ENCODE measurements at regions not wholly inside any gene's neighbourhood (a gene's known extent, or its start where the extent isn't known, plus 50 kb on each side); places are given as distances from the start of the nearest gene placed in this dataset.
"Not testable (repeated sequence)": the region's sequence is repeated elsewhere in the genome, so short reads cannot be mapped to it uniquely, and the experiment has no call there.

DNA sequence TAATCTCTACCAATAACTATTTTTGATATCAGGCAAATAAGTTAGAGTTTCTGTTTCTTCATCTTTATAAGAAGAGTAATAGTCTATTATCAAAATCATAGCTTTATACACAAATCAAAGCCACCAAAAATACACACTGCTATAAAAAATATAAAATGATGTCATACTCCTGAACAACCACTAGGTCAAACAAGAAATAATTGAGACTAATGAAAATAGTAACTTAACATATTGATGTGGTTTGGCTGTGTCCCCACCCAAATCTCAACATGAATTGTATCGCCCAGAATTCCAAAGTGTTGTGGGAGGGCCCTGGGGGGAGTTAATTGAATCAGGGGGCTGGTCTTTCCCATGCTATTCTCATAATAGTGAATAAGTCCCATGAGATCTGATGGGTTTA lies 2277.5 kb downstream of the ARAP2 start:
- Histone ChIP-seq H3K36me3 (ENCODE audit: low read depth, low read length) (no peaks in the 10 kb centered on the region), H3K9me2 (replicated peaks; ENCODE audit: low read length) (no peaks in the 10 kb centered on the region), H3K9me3 (ENCODE audit: low read length) (no peaks in the 10 kb centered on the region), H3K9ac (ENCODE audit: low read length) (no peak overlapping the region), H2AFZ (ENCODE audit: low read length) (no peak overlapping the region), H3K4me3 (ENCODE audit: low read length) (no peak overlapping the region), H3K79me2 (ENCODE audit: low read length) (no peaks in the 10 kb centered on the region), H3K4me1 (ENCODE audit: insufficient read depth, low read length) (no peaks in the 10 kb centered on the region), H3K4me2 (ENCODE audit: low read length) (no peak overlapping the region), H3K27ac (ENCODE audit: low read length) (no peak overlapping the region), H4K20me1 (ENCODE audit: low read length) (no peaks in the 10 kb centered on the region), H3K27me3 (ENCODE audit: low read length) (no peaks in the 10 kb centered on the region), H3F3A (ENCODE audit: low read length, unreplicated experiment) (no peaks in the 10 kb centered on the region)
- no peak for DNase-seq
- TF ChIP-seq, protein P1, sequence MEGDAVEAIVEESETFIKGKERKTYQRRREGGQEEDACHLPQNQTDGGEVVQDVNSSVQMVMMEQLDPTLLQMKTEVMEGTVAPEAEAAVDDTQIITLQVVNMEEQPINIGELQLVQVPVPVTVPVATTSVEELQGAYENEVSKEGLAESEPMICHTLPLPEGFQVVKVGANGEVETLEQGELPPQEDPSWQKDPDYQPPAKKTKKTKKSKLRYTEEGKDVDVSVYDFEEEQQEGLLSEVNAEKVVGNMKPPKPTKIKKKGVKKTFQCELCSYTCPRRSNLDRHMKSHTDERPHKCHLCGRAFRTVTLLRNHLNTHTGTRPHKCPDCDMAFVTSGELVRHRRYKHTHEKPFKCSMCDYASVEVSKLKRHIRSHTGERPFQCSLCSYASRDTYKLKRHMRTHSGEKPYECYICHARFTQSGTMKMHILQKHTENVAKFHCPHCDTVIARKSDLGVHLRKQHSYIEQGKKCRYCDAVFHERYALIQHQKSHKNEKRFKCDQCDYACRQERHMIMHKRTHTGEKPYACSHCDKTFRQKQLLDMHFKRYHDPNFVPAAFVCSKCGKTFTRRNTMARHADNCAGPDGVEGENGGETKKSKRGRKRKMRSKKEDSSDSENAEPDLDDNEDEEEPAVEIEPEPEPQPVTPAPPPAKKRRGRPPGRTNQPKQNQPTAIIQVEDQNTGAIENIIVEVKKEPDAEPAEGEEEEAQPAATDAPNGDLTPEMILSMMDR (conservative IDR thresholded peaks at IDR 0.05; ENCODE audit: low read depth, low read length): no peak; the same call in 1 of the 2 replicates
- TF ChIP-seq EZH2 (IDR thresholded peaks at IDR 0.05; ENCODE audit: low read length, unreplicated experiment) (no peak), EZH2phosphoT487 (IDR thresholded peaks at IDR 0.05; ENCODE audit: borderline replicate concordance, low read length) (no peak)
- BruUV-seq (replicated peaks): no TSS peak
- intact Hi-C loops (cut with micrococcal nuclease): no loop called here
- POLR2A ChIA-PET (ENCODE audit: unreplicated experiment): no interaction called here
- CTCF ChIA-PET: no interaction called here
- ATAC-seq: no peak

DNA sequence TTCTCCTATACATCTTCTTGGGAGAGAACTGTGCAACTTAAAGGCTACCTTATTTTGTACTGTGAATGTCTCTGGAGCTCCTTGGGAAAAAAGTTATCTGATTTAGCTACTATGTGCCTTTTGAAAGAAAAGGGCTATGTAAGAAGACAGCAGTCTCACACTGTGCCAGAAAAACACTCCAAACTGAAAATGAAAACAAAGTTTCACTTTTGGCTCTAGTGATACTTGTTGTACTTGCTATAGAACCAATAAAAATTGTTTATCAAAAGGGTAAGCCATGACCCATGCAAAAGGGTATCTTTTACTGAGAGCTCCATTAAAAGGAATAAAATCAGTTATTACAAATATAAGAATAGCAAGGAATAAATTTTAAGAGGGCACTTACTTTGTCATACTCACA lies 2270.0 kb downstream of the ARAP2 start:
- Histone ChIP-seq H3K27me3 (ENCODE audit: low read length) (no peaks in the 10 kb centered on the region), H3K36me3 (ENCODE audit: low read depth, low read length) (no peaks in the 10 kb centered on the region), H3K9ac (ENCODE audit: low read length) (no peak overlapping the region), H3K79me2 (ENCODE audit: low read length) (no peaks in the 10 kb centered on the region), H3K4me3 (ENCODE audit: low read length) (no peak overlapping the region), H3K4me2 (ENCODE audit: low read length) (no peak overlapping the region), H3K27ac (ENCODE audit: low read length) (no peak overlapping the region), H3K4me1 (ENCODE audit: insufficient read depth, low read length) (no peaks in the 10 kb centered on the region), H4K20me1 (ENCODE audit: low read length) (no peaks in the 10 kb centered on the region), H3F3A (ENCODE audit: low read length, unreplicated experiment) (no peaks in the 10 kb centered on the region), H2AFZ (ENCODE audit: low read length) (no peak overlapping the region), H3K9me2 (replicated peaks; ENCODE audit: low read length) (no peaks in the 10 kb centered on the region), H3K9me3 (ENCODE audit: low read length) (no peaks in the 10 kb centered on the region)
- ChIA-PET POLR2A (ENCODE audit: unreplicated experiment) (no interaction called here), CTCF (no interaction called here)
- ATAC-seq: no peak
- BruUV-seq (replicated peaks): no TSS peak
- TF ChIP-seq, protein P1 (conservative IDR thresholded peaks at IDR 0.05; ENCODE audit: low read depth, low read length): no peak
- no peak for TF ChIP-seq EZH2phosphoT487 (IDR thresholded peaks at IDR 0.05; ENCODE audit: borderline replicate concordance, low read length)
- TF ChIP-seq EZH2 (IDR thresholded peaks at IDR 0.05; ENCODE audit: low read length, unreplicated experiment): no peak
- DNase-seq: no peak
- intact Hi-C loops (cut with micrococcal nuclease): no loop called here

DNA sequence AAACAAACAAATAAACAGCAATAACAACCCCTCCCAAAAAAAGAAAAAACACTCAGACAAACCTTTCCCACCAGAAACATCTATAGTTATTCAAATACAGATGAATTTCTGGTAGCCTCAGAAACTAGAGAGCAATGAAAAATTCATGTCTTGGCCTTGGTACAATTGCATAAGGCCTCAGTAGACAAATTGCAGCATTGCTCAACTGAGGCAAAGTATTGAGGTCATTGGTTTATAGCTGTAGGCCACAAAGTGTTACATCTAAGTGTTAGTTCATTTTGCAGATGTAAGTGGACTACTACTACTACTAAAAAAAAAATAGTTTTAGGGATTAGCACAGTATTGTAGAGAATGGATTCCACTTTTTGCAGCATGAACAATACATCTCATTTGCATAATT lies 2268.3 kb downstream of the ARAP2 start:
- Histone ChIP-seq H3K36me3 (ENCODE audit: low read depth, low read length) (no peaks in the 10 kb centered on the region), H3K4me2 (ENCODE audit: low read length) (no peak overlapping the region), H3K9ac (ENCODE audit: low read length) (no peak overlapping the region), H3K4me3 (ENCODE audit: low read length) (no peak overlapping the region), H3K27me3 (ENCODE audit: low read length) (no peaks in the 10 kb centered on the region), H4K20me1 (ENCODE audit: low read length) (no peaks in the 10 kb centered on the region), H2AFZ (ENCODE audit: low read length) (no peak overlapping the region), H3K9me3 (ENCODE audit: low read length) (no peaks in the 10 kb centered on the region), H3K4me1 (ENCODE audit: insufficient read depth, low read length) (no peaks in the 10 kb centered on the region), H3K9me2 (replicated peaks; ENCODE audit: low read length) (no peaks in the 10 kb centered on the region), H3K79me2 (ENCODE audit: low read length) (no peaks in the 10 kb centered on the region), H3F3A (ENCODE audit: low read length, unreplicated experiment) (no peaks in the 10 kb centered on the region), H3K27ac (ENCODE audit: low read length) (no peak overlapping the region)
- no peak for ATAC-seq
- ChIA-PET CTCF (no interaction called here), POLR2A (ENCODE audit: unreplicated experiment) (no interaction called here)
- TF ChIP-seq, protein P1 (conservative IDR thresholded peaks at IDR 0.05; ENCODE audit: low read depth, low read length): no peak
- TF ChIP-seq EZH2phosphoT487 (IDR thresholded peaks at IDR 0.05; ENCODE audit: borderline replicate concordance, low read length) (no peak), EZH2 (IDR thresholded peaks at IDR 0.05; ENCODE audit: low read length, unreplicated experiment) (no peak)
- intact Hi-C loops (cut with micrococcal nuclease): no loop called here
- BruUV-seq (replicated peaks): no TSS peak
- DNase-seq: no peak

DNA sequence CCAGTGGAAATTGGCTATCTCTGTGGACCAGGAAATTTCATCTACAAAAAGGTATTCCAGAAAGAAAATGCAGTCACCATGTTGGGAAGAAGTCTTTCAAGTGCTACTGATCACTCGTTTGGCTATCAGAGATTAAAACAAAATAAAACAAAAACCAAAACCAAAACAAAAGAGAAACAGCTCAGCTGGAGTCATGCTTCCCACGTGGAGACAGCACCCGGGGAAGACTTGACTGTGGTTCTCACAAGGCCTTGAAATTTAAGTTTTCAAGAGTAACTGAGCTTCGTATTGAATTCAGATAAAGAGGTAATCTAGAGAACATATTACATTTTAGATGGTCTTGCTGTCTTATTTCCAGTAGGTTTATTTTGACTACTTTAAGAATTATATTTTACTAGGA lies 2264.5 kb downstream of the ARAP2 start:
- intact Hi-C loops (cut with micrococcal nuclease); POLR2A ChIA-PET (ENCODE audit: unreplicated experiment); H2AFZ ChIP-seq (ENCODE audit: low read length); H3K4me1 ChIP-seq (ENCODE audit: insufficient read depth, low read length); H3K9me2 ChIP-seq (replicated peaks; ENCODE audit: low read length); DNase-seq; H3K27ac ChIP-seq (ENCODE audit: low read length); H3K36me3 ChIP-seq (ENCODE audit: low read depth, low read length); ATAC-seq; H4K20me1 ChIP-seq (ENCODE audit: low read length); H3K9ac ChIP-seq (ENCODE audit: low read length); BruUV-seq (replicated peaks); H3K4me2 ChIP-seq (ENCODE audit: low read length); H3F3A ChIP-seq (ENCODE audit: low read length, unreplicated experiment); H3K4me3 ChIP-seq (ENCODE audit: low read length); H3K79me2 ChIP-seq (ENCODE audit: low read length); CTCF ChIA-PET; H3K27me3 ChIP-seq (ENCODE audit: low read length); H3K9me3 ChIP-seq (ENCODE audit: low read length): not testable (repeated sequence)
